GM20000 (cell line): ENCODE measurements at regions not wholly inside any gene's neighbourhood (a gene's known extent, or its start where the extent isn't known, plus 50 kb on each side); places are given as distances from the start of the nearest gene placed in this dataset.

Source experiments
- DNase-seq: peaks from one replicate; pipeline ENCODE4 v3.0.0; 2012; ENCODE audit warnings: low spot score
- CTCF ChIP-seq: IDR thresholded peaks from 2 replicates; pipeline ENCODE4 v1.5.1; 2012; ENCODE audit warnings: mild to moderate bottlenecking, control low read depth; ENCODE audit errors: extremely low read depth, missing control alignments

GRCh38 chr10:78805176-78805575 lies 263.6 kb upstream of the ZMIZ1 start:
- no peak for TF ChIP-seq CTCF
- no peak for DNase-seq

DNA sequence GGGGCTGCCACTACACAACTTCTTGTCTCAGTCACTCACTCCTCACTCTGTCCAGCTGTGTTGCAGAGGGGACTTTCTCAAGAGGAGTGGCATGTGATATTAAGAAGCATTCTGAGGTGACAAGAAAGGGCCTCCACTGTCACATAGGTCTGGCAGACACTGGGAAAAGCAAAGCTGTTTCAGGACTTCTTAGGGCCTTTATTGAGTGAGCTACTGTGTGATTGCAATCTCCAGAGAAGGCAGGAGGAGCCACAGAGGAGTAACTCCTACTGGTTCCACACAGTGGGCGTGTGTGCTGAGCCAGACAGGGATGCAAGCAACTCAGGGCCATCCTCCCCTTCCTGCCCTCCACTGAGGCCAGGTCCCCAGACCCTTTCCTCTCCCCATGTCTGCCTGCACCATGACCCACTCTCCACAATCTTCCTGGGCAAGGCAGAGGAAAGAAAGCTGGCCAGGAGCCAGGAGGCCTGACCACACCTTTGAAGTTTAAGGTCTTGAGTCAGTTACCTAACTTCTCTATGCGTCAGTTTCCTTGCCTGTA lies 262.0 kb upstream of the ZMIZ1 start:
- no peak for TF ChIP-seq CTCF
- no peak for DNase-seq

DNA sequence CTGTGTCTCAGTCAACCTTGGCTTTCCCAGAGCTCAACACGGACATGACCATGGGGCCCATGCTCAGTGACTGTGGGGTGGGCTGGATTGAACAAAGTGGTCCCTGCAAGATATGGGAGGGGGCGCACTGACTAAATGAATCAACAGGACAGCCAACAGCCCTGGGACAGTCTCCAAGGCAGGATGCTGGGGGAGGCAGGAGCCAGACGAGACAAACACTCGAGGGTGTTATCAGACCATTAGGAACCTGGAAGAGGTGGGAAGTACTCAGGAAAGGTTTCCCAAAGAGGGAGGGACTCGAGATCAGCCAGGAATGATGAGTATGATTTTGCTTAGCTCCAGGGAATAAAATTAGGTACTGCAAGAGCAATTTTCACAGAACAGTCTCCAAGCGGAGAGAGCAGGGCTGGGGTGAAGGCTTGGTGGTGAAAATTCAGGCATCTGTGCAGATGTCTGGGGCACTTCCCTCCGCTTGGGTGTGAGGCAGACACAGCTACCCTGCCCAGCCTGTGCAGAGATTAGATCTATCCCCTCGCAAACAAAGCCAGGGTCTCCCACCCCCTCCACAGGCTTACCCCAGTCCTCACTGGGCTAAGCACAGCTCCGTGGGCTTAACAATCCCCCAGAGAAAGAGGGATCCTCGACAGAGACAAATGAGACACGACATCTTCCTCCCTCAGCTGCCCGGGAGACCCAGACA lies 261.1 kb upstream of the ZMIZ1 start:
- no peak for DNase-seq
- TF ChIP-seq CTCF, result no peak

DNA sequence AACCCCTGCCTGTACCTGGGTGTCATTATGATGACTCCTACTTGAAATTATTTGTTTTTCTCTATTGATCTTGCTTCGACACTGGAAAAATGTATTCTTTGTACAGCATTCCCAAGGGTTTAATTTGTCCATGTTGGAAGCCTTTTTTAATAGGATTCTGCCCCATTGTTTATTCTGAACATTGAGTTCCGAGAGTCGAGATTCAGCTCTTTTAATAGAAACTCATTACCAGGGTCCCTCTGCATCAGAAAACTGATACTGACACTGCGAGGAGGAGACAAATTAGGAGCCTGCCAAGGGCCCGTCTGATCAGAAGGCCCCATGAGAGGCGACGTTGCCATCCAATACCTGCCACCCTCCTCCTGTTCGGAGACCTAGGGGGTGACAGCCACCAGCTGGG lies 260.5 kb upstream of the ZMIZ1 start:
- DNase-seq, result no peak
- TF ChIP-seq CTCF, result no peak

- no peak for DNase-seq
Observed at GRCh38 chr10:78808736-78809367, 259.9 kb upstream of the ZMIZ1 start.

GRCh38 chr10:78811174-78811573 lies 257.6 kb upstream of the ZMIZ1 start:
- DNase-seq, result no peak
- TF ChIP-seq CTCF, result no peak

More at GRCh38 chr10:78808736-78809367, 259.9 kb upstream of the ZMIZ1 start:
- TF ChIP-seq CTCF, result no peak

GRCh38 chr10:78812571-78813318 lies 256.0 kb upstream of the ZMIZ1 start:
- no peak for DNase-seq
- TF ChIP-seq CTCF, result no peak
